Right ventricle myocardium superior (tissue), 1 donor: ENCODE measurements at regions not wholly inside any gene's neighbourhood (a gene's known extent, or its start where the extent isn't known, plus 50 kb on each side); places are given as distances from the start of the nearest gene placed in this dataset.

Experiments
- ATAC-seq: fragments of 200-7000 bp; cut with Tn5 transposase; one replicate; pipeline ENCODE4 v1.9.1; 2020; ENCODE audit warnings: mild to moderate bottlenecking; ENCODE audit not compliant: poor library complexity
- DNase-seq: peaks from one replicate; pipeline ENCODE4 v3.0.0-alpha.2; 2020
- intact Hi-C: fragments of 100-400 bp; cut with DNase I; formaldehyde crosslinking; loops from one replicate; pipeline ENCODE4 v1.11.2; 2022
- donor health status: DM: no; HTN: yes; CAD: no; lungs with severe emphysema.

DNA sequence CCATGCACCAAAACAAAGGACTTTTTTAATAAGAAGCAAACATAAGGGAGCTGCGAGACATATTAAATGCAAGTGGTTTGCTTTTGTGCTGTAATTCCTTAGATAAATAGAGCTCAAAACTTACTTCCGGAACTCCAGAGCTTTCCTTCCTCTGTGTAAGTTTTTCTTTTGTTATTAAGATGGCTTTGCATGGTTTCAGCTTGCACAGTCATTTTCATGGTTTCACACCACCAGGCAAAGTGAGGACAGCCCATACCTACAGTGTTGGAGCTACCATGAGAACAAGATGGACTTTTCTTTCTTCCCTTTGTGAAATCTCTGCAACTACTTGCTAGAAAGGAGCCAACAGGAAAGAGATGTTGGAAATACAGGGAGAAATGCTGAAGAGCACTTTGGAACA, 368.0 kb downstream of the SETD4 start:
- intact Hi-C loops = no loop called here
- DNase-seq (no peak), ATAC-seq (no peak)

DNA sequence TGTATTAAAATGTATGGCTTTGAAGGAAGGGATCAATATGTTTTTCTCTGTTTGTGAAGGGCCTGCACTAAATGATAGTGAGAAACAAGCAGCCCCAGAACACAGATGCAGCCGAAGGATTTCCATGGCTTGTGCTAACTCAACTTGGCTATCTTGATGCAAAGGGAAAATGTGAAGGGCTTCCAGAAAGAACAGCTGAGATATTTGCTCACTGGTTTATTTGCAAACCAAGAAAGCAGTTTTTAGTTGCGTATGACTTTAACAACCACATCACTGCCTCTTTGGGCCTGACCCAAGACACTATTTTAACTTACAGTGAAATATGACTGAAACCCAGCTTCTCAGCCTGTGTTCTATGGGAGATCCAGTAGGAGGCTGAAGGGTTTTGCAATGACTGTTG, 369.9 kb downstream of the SETD4 start:
- intact Hi-C loops = no loop called here
- DNase-seq = no peak
- no peak for ATAC-seq

DNA sequence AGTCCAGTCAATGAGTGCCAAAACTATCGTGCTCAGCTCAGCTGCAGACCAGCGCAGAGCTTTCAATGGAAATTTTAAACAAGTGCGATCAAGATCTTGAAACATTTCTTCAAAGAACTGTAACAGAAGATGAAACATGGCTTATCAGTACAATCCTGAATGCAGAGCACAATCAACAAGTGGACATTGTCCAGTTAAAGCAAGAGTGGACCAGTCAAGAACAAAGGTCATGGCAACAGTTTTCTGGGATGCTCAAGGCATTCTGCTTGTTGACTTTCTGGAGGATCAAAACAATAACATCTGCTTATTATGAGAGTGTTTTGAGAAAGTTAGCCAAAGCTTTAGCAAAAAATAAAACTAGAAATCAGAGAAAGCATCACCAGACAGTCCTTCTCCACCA, 374.2 kb downstream of the SETD4 start:
- DNase-seq (no peak), ATAC-seq (no peak)
- intact Hi-C loops = no loop called here

DNA sequence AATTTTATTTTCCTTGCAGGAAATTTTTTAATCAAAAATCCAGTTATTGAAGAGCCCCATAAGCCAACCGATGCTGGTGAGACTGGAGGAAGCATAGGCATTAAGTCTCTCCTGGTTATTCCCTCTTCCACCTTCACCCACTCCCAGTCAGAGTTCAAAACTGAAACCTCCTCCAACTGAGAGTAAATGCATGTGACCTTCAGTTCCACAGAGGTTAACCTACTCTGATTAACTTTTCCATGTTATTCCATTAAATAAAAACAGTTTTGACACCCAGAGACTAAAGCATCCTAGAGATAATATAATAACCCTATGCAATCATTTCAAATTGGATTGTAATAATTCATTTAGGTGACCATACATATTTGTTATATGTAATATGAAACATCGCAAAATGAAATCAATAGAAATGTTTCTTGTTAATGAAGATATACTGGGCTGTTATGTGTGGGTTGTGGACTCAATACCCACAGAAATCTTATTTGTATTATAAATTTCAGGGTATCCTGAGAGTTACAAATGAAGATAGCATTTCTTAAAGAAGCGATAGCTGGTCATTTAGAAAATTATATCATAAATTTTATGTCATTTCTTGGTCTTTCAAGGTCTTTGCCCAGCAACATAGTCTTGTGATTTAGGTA, 376.5 kb downstream of the SETD4 start:
- DNase-seq = no peak
- no peak for ATAC-seq
- intact Hi-C loops = no loop called here

DNA sequence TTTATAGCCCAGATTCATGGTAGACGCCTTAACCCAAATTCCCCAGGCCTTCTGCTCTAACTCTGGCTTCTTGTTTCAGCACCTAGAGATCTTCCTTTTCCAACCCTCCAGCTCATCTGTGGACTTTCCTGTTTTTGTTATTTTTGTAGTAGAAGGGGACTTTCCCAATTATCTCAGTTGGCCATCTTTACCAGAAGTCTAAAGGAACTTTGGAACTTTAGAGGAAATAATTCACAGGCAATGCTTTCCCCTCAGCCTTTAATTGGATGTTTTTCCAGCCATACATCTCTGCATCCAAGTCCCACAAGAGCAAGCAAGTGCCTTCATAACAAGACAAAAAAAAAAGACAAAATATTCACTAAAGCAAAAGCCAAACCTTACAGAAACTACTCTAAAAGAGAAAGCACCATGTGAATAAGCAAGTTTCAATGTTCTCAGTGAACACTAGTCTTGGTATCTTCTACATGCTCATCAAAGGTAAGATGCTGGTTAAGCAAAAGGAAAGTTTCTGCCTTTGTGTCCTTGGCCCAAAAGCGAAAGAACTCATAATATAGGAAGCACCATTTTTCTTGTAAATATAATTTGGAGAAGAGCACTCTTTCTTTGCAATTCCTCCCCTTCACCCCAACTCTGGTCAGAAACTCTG, 377.3 kb downstream of the SETD4 start:
- intact Hi-C loops = no loop called here
- DNase-seq (no peak), ATAC-seq (no peak)

DNA sequence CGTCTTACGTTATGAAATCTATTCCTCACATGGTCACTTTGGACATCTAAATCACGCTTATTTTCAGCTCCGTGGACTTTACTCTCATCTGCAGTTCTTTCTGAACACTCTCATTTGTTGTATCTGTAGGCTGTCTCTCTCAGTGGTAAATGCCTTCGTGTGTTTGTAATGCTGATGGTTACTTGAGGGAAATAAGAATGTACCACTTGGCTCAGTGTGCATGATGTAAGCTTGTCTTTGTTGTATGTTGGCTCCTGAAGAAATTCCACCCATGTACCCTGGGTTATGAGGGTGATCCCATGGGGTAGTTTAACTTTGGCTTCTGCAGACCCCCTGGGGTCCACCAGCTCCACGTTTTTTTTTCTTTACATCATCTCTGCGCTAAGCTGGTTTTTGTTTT, 378.4 kb downstream of the SETD4 start:
- intact Hi-C loops = no loop called here
- DNase-seq (no peak), ATAC-seq (no peak)

DNA sequence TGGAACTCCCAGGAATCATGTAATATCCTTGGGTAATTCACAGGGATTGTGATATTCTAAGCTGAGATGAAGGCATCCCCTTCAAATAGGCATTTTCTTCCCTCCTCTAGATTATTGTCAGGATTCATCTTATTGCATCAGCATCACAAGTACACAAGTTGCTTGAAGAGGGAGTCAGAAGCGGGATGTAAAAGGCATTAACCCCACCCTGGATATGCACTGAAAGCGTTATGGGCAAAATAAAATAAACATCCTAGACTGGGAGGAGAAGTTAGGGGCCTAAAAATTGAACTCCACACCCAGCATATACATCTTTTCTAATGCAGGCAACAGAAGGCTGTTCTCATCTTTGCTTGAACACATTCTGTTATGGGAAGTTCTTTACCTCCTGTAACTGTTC, 381.2 kb downstream of the SETD4 start:
- ATAC-seq (no peak), DNase-seq (no peak)
- intact Hi-C loops = no loop called here

DNA sequence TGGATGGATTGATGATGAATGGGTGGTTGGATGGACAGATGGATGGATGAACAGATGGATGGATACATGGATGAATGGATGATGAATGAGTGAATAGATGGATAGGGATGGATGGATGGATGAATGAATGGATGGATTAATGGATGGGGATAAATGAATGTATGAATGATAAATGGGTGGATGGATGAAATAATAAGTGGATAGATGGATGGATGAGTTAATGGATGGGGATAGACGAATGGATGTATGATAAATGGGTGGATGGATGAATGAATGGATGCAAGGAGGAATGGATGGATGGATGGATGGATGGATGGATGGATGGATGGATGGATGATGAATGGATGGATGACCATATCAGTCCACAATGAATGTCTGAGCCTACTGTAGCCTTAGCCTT, 381.9 kb downstream of the SETD4 start:
- no peak for ATAC-seq
- no peak for DNase-seq
- intact Hi-C loops = no loop called here

DNA sequence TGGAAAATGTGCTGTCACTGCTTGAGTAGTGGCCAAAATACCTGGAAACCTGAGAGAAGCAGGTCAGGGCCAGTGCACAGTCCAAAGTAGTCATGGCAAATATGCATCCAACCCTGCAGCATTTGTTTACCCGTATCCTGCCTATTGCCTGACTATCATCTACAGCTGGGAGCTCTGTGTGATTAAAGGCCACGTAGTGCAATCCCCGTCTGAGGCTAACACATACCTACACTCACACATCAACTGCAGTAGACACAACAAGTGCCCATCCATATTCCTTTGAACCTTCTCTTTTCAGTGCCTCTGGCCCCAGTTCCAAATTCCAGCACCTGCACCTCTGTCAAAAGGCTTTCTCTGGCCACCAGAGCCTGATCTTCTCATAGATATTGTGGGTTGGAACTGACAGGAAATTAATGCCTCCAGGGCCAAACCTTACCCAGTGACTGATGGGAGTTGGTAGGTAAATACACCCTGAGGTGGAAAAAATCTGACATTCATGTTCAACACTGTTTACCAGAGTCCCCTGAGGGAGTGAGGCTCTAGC, 383.0 kb downstream of the SETD4 start:
- intact Hi-C loops = no loop called here
- no peak for ATAC-seq
- no peak for DNase-seq

DNA sequence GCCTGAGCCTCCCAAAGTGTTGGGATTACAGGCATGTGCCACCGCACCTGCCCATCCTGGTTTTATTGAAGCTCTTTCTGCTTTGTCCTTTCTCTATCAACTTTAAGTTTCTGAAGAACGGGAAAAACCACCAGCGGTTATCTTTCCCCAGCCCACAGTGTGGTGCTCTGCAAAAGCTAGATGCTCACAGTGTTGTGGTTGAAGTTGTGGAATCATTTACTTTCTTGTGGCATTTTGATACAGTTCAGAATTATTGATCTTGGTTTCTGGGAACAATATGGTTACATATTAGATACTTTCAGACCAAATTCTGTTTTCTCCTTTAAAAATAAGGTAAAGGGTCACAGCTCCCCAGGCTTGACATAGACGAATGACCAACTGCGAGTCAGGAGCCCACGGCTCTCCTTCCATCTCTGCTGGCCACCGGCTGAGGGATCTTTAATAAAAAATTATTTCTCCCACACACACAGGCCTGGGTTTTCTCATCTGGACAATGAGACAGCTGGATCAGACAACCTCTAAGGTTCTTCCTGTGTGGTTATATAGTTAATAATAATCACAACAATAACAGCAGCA, 385.3 kb downstream of the SETD4 start:
- intact Hi-C loops = no loop called here
- no peak for DNase-seq
- no peak for ATAC-seq

DNA sequence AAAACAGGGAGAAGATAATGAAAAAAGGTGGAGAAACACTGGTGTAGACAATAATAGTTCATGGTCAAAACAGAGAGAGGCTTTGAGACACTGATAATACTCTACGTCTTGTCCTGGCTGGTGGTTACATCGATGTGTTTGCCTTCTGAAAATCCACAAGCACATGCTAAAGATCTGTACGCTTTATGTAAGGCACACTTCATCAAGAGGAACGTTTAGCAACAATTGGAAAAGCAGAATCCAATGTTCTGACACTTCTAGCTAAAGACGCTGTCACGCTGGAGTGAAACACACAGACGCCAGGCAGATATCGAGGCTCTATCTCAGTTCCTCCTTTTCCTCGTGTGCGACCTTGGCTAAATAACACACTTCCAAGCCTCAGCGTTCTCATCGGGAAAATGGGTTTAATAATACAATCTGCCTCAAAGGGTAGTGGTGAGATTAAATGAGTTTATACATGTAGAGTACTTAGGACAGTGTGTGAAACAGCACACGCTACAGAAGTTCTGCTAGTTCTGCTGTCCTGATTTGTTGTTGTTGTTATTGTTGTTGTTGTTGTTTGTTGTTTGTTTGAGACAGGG, 386.1 kb downstream of the SETD4 start:
- DNase-seq = no peak
- intact Hi-C loops = no loop called here
- ATAC-seq = no peak

DNA sequence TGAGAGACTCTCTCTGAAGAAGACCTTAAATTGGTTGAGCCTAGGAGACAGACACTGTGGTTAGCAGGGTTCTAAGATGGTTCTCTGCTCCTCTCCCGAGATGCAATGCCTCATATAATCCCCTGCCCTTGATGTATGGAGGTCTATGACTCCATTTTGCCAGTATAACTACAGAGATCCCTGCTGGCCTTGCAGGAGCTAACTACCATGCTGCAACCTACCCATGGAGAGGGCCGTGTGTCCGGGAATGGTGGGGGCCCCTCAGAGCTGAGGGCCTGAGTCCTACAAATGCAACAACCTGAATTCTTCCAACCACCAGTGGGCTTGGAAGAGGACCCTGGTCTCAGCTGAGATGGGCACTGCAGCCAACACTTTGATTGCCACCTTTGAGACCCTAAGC, 388.0 kb downstream of the SETD4 start:
- intact Hi-C loops = no loop called here
- no peak for DNase-seq
- ATAC-seq = no peak

DNA sequence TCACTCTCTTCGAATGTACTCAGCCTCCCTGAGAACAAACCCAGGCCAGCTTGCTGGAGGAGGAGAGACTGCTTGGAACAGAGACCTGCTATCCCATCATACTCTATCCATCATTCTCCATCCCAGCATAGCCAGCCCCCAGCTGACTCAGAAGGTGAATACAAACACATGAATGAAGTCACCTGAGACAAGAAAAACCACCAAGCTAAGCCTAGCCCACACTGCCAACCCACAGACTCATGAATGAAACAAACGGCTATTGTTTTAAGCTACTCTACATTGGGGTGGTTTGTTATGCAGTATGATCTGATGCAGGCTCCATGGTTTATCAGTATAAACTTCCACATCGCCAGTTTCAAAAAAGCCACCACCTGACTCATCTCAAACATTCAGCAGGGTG, 395.6 kb downstream of the SETD4 start:
- intact Hi-C loops = no loop called here
- ATAC-seq (no peak), DNase-seq (no peak)

DNA sequence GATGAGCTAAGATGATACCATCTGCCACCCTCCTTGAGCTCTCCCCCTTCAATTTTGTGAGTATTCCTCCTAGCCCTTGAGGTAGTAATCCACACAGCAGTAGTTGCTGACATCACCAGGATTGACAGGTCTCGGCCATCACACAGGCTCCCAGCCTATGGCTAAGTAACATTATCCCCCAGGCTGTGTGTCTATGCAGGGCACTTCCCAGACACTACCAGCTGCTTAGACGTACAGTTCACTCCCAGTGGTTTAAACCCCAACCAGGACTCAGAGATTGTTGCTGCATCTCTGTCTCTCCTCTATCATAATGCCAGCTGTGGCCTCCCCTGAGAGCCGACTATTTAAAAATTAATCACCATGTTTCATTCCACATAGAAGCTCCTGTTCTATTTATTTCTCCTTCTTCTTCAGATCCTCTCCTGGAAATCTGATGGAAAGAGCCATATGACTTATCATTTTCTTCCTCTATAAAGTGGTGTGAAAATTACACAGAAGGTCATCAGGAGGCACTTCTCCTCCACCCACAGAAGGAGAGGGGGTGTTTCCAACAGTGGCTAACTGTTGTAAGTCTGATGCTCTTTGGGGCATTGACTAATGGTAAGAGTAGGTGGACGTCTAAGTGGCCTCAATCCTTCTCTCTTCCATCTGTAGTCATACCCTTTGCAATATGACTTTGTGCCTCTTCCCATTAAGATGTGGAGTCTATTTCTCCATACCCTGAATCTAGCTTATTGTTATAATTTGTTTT, 396.3 kb downstream of the SETD4 start:
- intact Hi-C loops = no loop called here
- no peak for ATAC-seq
- no peak for DNase-seq

DNA sequence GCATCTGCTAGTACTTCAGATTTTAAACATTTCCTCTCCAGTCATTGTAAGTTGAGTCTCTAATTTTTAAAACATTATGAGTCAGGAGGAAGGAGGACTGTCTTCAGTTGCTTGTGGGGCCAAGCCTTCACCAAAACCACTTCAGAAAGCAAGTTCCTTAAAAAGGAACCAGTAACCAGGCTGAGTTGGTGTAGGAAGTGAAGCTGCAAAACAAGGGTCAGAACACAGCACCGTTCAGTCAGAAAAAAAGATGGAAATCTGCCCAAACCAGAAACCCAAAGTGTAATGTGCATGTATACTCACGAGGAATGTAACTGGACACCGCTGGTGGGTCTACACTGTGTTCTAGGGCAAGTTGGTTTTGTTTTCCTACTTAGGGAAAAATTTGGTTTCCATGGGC, 402.1 kb downstream of the SETD4 start:
- peak; percentile 38 for ATAC-seq
- intact Hi-C loops = no loop called here
- no peak for DNase-seq

DNA sequence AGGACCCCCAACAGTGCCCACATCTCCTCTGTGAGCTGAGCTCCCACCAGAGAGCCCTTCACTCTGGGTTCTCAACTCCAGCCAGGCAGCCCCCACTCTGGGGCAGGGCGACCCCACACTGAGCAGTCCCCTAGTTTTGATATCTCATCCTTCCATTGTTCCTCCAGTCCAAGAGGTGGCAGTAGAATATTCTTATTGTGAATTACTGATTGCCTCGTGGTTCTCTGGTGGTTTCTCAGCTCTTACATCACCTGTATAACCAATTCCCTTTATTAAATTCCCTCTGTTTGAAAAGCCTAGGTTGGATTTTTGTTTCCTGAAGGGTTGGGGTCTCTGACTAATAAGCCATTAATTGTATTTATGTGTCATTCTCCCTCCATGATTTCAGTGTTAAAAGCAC, 407.5 kb downstream of the SETD4 start:
- intact Hi-C loops = no loop called here
- ATAC-seq (no peak), DNase-seq (no peak)

DNA sequence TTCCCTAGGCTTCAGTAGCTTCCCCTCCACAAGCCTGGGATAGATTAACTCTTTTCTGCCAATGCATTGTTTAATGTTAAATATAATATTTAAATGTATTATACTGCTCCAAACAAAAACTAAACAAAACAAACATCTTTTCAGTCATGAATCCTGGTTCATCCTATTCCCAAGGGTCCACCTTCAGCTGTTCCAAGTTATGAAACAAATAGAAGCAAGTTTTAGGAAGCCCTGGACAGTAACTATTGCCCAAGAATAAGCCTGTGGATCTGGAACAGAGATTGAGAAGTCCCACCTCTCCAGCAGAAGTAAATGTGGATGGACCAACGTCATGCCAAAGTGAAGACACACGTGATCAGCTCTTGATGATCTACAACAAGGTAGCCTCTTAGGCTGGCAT, 408.1 kb downstream of the SETD4 start:
- no peak for ATAC-seq
- DNase-seq = no peak
- intact Hi-C loops = no loop called here

DNA sequence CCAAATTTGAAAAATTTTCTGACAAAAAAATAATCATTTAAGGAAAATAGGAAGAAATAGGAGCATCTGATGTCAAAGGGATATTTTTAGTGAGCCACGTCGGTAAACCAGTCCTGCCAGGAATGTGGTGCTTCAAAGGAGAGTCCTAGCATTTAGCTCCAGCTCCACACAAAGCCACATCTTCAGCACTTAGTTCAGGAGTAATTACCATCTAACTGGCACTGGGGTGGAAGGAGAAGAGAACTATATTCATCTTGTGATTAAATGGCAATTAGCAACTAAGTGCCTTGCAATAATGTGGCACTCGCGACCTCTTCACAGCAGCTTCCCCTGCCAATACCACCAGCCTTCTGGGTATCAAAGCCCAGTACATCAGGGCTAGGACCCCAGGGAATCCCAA, 409.1 kb downstream of the SETD4 start:
- no peak for DNase-seq
- ATAC-seq = no peak
- intact Hi-C loops = no loop called here

DNA sequence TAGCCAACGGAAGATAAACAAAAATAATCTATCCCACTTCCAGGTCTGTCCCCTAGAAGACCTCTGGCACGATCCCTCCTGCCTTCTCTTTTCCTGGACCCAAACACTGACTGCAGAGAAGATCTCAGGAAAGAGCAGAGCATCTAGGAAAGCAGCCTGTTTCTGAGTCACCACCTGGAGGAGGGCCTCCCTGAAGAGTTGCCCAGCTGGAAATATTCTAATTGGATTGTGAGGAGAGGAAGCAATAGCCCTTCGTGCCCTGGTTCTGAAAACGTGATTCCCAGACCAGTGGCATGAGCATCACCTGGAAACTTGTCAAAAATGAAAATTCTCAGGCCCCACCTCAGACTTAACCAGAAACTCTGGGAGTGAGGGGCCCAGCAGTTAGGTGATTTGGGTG, 411.1 kb downstream of the SETD4 start:
- ATAC-seq (no peak), DNase-seq (no peak)
- intact Hi-C loops = no loop called here
